Right lobe of liver (tissue), 6 donors: ENCODE measurements at regions not wholly inside any gene's neighbourhood (a gene's known extent, or its start where the extent isn't known, plus 50 kb on each side); places are given as distances from the start of the nearest gene placed in this dataset.

Source experiments
- ATAC-seq, 4 donors: fragments of 200-7000 bp; cut with Tn5 transposase; one replicate each; pipeline ENCODE4 v1.9.1; 2020; ENCODE audit warnings: mild to moderate bottlenecking in 4 of 4, moderate library complexity in 4 of 4
- DNase-seq, 3 donors: peaks; one replicate each; pipeline ENCODE4 v3.0.0-alpha.2; 2020
- H3K27ac ChIP-seq, 3 donors: fragments of 200-600 bp; one replicate each; pipeline ENCODE4 v1.8.0; 2022
- H3K27me3 ChIP-seq, 2 donors: fragments of 200-600 bp; one replicate each; pipeline ENCODE4 v1.8.0; 2022
- H3K36me3 ChIP-seq, 4 donors: fragments of 200-600 bp; sonication (generic) in 1 of 4; one replicate each; pipeline versions ENCODE4 v1.5.1 to v1.8.0; 2017 to 2022; ENCODE audit warnings: control low read depth in 1 of 4
- H3K4me1 ChIP-seq, 4 donors: fragments of 200-600 bp; sonication (generic) in 1 of 4; one replicate each; pipeline versions ENCODE4 v1.5.1 to v1.8.0; 2017 to 2022; ENCODE audit warnings: control low read depth in 1 of 4
- H3K4me3 ChIP-seq, 3 donors: fragments of 200-600 bp; one replicate each; pipeline ENCODE4 v1.8.0; 2022
- H3K9me3 ChIP-seq, 4 donors: fragments of 200-600 bp; sonication (generic) in 1 of 4; one replicate each; pipeline versions ENCODE4 v1.5.1 to v1.8.0; 2017 to 2022; ENCODE audit warnings: control low read depth in 1 of 4
- POLR2A ChIP-seq: fragments of 450-650 bp; IDR thresholded peaks from one replicate; pipeline ENCODE4 v1.6.1; 2017; ENCODE audit warnings: antibody characterized with exemption, mild to moderate bottlenecking
- WGBS: methylation state at CpG from one replicate; pipeline ENCODE4 v1.1.6; 2018; ENCODE audit warnings: low coverage, low lambda C conversion rate; ENCODE audit not compliant: insufficient coverage; ENCODE audit errors: missing lambda C conversion rate; 5-methylcytosine and 5-hydroxymethylcytosine counted together
- intact Hi-C, 2 donors: fragments of 100-400 bp; cut with DNase I; formaldehyde crosslinking; loops; one replicate each; pipeline versions ENCODE4 v1.11.2 to v1.14.1; 2022
- TF ChIP-seq, protein P1 (sequence below), 4 donors: fragments of 200-600 bp in 3 of 4; fragments of 450-650 bp in 1 of 4; IDR thresholded peaks; one replicate each; pipeline versions ENCODE4 v1.5.1 to v1.8.0; 2016 to 2022; ENCODE audit warnings: antibody characterized with exemption in 4 of 4, mild to moderate bottlenecking in 2 of 4
- donor health status: DM: no; HTN: yes; CAD: no.
- donor health status: DM: no; HTN: no; CAD: no.
- donor health status: DM: no; HTN: no; CAD: no.
- donor health status: DM: no; HTN: yes; CAD: no.
- donor health status: DM: no; HTN: yes; CAD: no.

DNA sequence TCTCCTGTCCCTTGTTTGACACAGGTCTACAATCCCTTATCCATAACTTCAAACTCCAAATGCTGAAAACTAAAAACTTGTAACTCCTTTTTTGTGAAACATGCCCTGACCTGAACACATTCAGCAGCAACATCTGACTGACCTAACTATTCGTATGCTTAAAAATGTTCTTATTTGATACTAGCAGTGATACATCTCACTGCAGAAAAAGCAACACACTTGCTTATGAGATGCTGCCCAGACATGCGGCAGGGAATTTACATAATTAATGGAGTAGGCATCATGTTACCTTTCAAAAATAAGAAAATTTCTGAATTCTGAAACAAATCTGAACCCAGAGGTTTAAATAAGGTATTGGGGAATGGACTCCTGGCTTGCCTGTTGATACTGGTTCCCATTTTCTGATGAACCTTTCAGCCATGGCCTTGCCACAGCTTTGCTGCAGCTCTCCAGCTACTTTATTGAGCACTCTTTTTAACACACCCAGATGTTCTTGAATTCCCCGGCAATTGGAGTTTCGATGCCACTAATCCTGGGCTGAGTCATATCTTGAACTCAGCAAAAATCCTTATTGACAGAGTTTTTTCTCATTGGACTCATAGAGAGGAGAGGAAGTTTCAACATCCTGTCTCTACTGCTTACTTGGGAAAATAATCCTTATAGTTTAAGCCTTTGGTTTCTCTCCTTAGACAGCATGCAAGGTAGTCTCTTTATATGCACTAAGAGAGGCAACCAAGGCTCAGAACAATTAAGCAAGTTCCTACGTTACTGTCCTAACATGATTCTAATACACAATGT is 296.6 kb upstream of the LMCD1 start:
- Histone ChIP-seq H3K4me3 (no peak overlapping the region), H3K27me3 (no peaks in the 10 kb centered on the region), H3K4me1 (no peaks in the 10 kb centered on the region), H3K36me3 (no peaks in the 10 kb centered on the region), H3K27ac (no peak overlapping the region), H3K9me3 (no peaks in the 10 kb centered on the region)
- DNase-seq: no peak
- TF ChIP-seq, protein P1, sequence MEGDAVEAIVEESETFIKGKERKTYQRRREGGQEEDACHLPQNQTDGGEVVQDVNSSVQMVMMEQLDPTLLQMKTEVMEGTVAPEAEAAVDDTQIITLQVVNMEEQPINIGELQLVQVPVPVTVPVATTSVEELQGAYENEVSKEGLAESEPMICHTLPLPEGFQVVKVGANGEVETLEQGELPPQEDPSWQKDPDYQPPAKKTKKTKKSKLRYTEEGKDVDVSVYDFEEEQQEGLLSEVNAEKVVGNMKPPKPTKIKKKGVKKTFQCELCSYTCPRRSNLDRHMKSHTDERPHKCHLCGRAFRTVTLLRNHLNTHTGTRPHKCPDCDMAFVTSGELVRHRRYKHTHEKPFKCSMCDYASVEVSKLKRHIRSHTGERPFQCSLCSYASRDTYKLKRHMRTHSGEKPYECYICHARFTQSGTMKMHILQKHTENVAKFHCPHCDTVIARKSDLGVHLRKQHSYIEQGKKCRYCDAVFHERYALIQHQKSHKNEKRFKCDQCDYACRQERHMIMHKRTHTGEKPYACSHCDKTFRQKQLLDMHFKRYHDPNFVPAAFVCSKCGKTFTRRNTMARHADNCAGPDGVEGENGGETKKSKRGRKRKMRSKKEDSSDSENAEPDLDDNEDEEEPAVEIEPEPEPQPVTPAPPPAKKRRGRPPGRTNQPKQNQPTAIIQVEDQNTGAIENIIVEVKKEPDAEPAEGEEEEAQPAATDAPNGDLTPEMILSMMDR (IDR thresholded peaks at IDR 0.05): no peak
- TF ChIP-seq POLR2A: no peak
- intact Hi-C loops: no loop called here
- WGBS: 79% methylated on average over 5 of the region's 5 CpGs
- no peak for ATAC-seq

DNA sequence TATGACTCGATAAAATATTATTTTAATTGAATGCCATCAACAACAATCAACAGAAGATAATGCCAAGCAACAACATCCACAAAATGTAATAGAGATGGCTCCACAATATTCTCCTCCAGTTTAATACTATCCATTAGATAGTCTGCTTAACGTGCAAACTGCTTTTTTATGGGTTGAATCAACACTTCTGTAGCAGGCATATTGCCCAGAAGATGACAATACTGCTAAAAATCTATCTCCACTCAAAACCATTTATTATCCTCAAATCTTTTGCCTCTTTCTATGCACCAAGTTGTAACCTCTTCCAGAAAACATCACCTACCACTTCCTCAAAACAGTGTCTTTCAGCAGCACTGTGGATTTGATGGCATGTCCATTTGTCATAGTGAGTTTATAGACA is 295.7 kb upstream of the LMCD1 start:
- no peak for ATAC-seq
- Histone ChIP-seq H3K4me1 (no peaks in the 10 kb centered on the region), H3K27me3 (no peaks in the 10 kb centered on the region), H3K4me3 (no peak overlapping the region), H3K27ac (no peak overlapping the region), H3K9me3 (no peaks in the 10 kb centered on the region), H3K36me3 (no peaks in the 10 kb centered on the region)
- intact Hi-C loops: no loop called here
- no peak for DNase-seq
- 28% methylated on average over 2 of the region's 2 CpGs for WGBS
- no peak for TF ChIP-seq POLR2A
- TF ChIP-seq, protein P1 (IDR thresholded peaks at IDR 0.05): no peak

DNA sequence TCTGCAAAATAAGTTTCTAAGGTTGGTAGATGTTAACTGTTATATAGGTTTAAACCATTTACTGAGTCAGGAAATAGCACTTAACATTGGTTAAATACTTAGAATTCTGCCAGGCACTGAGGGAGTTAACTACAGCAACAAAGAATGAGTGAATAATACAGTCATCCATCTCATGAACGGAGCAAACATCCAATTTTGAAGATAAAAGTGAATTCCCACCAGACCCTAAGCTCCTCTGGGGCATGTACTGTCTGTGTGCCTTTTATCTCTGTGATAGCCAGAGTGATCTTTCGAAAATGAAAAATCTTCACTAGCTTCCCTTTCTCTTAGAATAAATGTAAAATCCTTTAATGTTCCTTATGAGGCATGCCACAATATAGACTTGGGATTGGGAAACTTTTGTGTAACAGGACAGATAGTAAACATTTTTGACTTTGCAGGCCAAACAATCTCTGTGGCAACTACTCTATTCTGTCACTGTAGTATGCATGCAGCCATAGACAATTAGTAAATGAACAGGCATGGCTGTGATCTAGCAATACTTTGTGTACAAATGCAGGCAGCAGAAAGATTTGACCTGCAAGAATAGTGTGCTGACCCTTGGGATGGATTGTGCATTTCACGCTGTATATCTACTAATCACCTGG is 294.5 kb upstream of the LMCD1 start:
- DNase-seq (no peak), ATAC-seq (no peak)
- intact Hi-C loops: no loop called here
- no peaks in the 10 kb centered on the region for H3K9me3 ChIP-seq
- no peak overlapping the region for H3K27ac ChIP-seq
- H3K27me3 ChIP-seq: no peaks in the 10 kb centered on the region
- H3K4me1 ChIP-seq: no peaks in the 10 kb centered on the region
- TF ChIP-seq POLR2A: no peak
- TF ChIP-seq, protein P1 (IDR thresholded peaks at IDR 0.05): no peak
- H3K36me3 ChIP-seq: no peaks in the 10 kb centered on the region
- WGBS: 66% methylated on average over 3 of the region's 3 CpGs
- no peak overlapping the region for H3K4me3 ChIP-seq

DNA sequence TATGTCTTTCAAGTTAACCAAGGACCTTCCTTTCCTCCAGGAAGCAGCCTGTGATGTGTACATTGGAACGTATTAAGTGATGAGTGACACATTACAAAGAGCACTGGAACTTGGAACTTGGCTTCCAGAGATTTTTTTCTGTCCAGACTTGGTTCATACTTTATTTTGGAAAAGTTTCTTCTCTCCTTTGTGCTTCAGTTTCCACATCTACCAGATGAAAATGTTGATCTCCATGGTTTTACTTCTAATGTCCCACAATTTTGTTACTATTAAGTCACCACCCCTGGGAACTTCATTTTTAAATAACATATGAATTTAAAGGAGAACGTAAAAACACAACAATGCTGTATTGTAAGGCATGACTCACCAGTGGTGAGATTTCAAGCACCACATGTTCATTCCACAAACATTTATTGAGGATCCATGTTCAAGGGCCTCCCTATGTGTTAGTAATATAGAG is 290.7 kb upstream of the LMCD1 start:
- TF ChIP-seq, protein P1 (IDR thresholded peaks at IDR 0.05): no peak
- TF ChIP-seq POLR2A: no peak
- intact Hi-C loops: no loop called here
- ATAC-seq: no peak

More for the DNA sequence above, 290.7 kb upstream of the LMCD1 start:
- H3K36me3 ChIP-seq: no peaks in the 10 kb centered on the region
- H3K27ac ChIP-seq: no peak overlapping the region
- WGBS: 67% methylated on average over 2 of the region's 2 CpGs
- H3K4me3 ChIP-seq: no peak overlapping the region
- no peak for DNase-seq
- no peaks in the 10 kb centered on the region for H3K4me1 ChIP-seq
- no peaks in the 10 kb centered on the region for H3K27me3 ChIP-seq
- H3K9me3 ChIP-seq: no peaks in the 10 kb centered on the region
